SK-N-SH (cell line): ENCODE measurements at regions not wholly inside any gene's neighbourhood (a gene's known extent, or its start where the extent isn't known, plus 50 kb on each side); places are given as distances from the start of the nearest gene placed in this dataset.

ENCODE experiments used
- CTCF ChIA-PET: fragments of 300-600, 350-600 bp; formaldehyde crosslinking; extraction: SDS; loops from one replicate; lab custom pipeline; 2021; lab: Yijun Ruan, JAX
- POLR2A ChIA-PET: fragments of 350-600 bp; sonication (Branson Sonifier 250); formaldehyde crosslinking; extraction: SDS; loops from one replicate; lab custom pipeline; 2020; ENCODE audit warnings: antibody characterized with exemption, inconsistent platforms; lab: Yijun Ruan, JAX
- DNase-seq: peaks from one replicate; pipeline ENCODE4 v3.0.0; 2012
- H2AFZ ChIP-seq: fragments of 200-600 bp; sonication (generic); 2 replicates; pipeline ENCODE4 v1.8.1; 2016; ENCODE audit warnings: antibody characterized with exemption, mild to moderate bottlenecking, low read depth
- H3F3A ChIP-seq: fragments of 200-600 bp; sonication (generic); replicated peaks from 2 replicates; pipeline ENCODE3; 2016; ENCODE audit warnings: antibody characterized with exemption, mild to moderate bottlenecking; ENCODE audit not compliant: insufficient read depth
- H3K27ac ChIP-seq, 2 experiments: fragments of 200-500 bp in 1 of 2; fragments of 200-600 bp in 1 of 2; sonication (Bioruptor generic) in 1 of 2; sonication (generic), shearing (Covaris generic) in 1 of 2; 2 replicates each; pipeline versions ENCODE4 v1.5.1 to v1.6.1; 2014 to 2016; ENCODE audit warnings: low read depth in 2 of 2, inconsistent platforms in 1 of 2, low read length in 1 of 2, mild to moderate bottlenecking in 1 of 2, mixed read lengths in 1 of 2
- H3K27me3 ChIP-seq: fragments of 200-600 bp; sonication (generic), shearing (Covaris generic); 2 replicates; pipeline ENCODE4 v1.6.1; 2016; ENCODE audit warnings: mixed run types; ENCODE audit not compliant: insufficient read depth
- H3K36me3 ChIP-seq, 2 experiments: fragments of 200-500 bp in 1 of 2; fragments of 200-600 bp in 1 of 2; sonication (Bioruptor generic) in 1 of 2; sonication (generic) in 1 of 2; replicated peaks in 1 of 2; 2 replicates each; pipeline versions ENCODE3 to v1.5.1; 2014 to 2016; ENCODE audit warnings: low read length in 1 of 2, mild to moderate bottlenecking in 1 of 2; ENCODE audit not compliant: insufficient read depth in 2 of 2, control insufficient read depth in 1 of 2
- H3K4me1 ChIP-seq, 2 experiments: fragments of 200-500 bp in 1 of 2; fragments of 200-600 bp in 1 of 2; sonication (Bioruptor generic) in 1 of 2; sonication (generic), shearing (Covaris generic) in 1 of 2; 2 replicates each; pipeline versions ENCODE4 v1.5.1 to v1.6.1; 2014 to 2016; ENCODE audit warnings: low read depth in 1 of 2, low read length in 1 of 2, mixed run types in 1 of 2; ENCODE audit not compliant: insufficient read depth in 2 of 2, control insufficient read depth in 1 of 2
- H3K4me2 ChIP-seq: fragments of 200-600 bp; sonication (generic), shearing (Covaris generic); 2 replicates; pipeline ENCODE4 v1.6.1; 2017; ENCODE audit warnings: mixed run types
- H3K4me3 ChIP-seq, 2 experiments: fragments of 200-500 bp in 1 of 2; fragments of 200-600 bp in 1 of 2; sonication (Bioruptor generic) in 1 of 2; sonication (generic), shearing (Covaris generic) in 1 of 2; 2 replicates each; pipeline versions ENCODE4 v1.5.1 to v1.8.1; 2014 to 2016; ENCODE audit warnings: low read depth in 2 of 2, inconsistent platforms in 1 of 2, low read length in 1 of 2, mild to moderate bottlenecking in 1 of 2, mixed read lengths in 1 of 2, moderate library complexity in 1 of 2
- H3K79me2 ChIP-seq: fragments of 200-600 bp; sonication (generic); 2 replicates; pipeline ENCODE4 v1.8.1; 2017; ENCODE audit warnings: mild to moderate bottlenecking; ENCODE audit not compliant: insufficient read depth
- H3K9ac ChIP-seq: fragments of 200-600 bp; sonication (generic); 2 replicates; pipeline ENCODE4 v1.6.1; 2017; ENCODE audit warnings: mixed run types
- H3K9me2 ChIP-seq: fragments of 200-600 bp; sonication (generic); 2 replicates; pipeline ENCODE4 v1.6.1; 2017; ENCODE audit warnings: mixed run types
- H3K9me3 ChIP-seq: fragments of 200-600 bp; sonication (generic); 2 replicates; pipeline ENCODE4 v1.6.1; 2017; ENCODE audit warnings: mixed run types, mild to moderate bottlenecking, moderate library complexity
- H4K20me1 ChIP-seq: fragments of 200-600 bp; sonication (generic); 2 replicates; pipeline ENCODE4 v1.6.1; 2017; ENCODE audit warnings: mild to moderate bottlenecking, mixed run types; ENCODE audit not compliant: insufficient read depth
- CTCF ChIP-seq: fragments of 200-600 bp; sonication (generic); IDR thresholded peaks from 2 replicates; pipeline ENCODE4 v1.6.1; 2017; ENCODE audit warnings: antibody characterized with exemption, mild to moderate bottlenecking, moderate library complexity
- EP300 ChIP-seq, 2 experiments: IDR thresholded peaks; 2 replicates each; pipeline versions ENCODE4 v1.4.0 to v1.6.1; 2012; ENCODE audit warnings: borderline replicate concordance in 1 of 2, low read depth in 1 of 2, low read length in 1 of 2
- EZH2phosphoT487 ChIP-seq: fragments of 200-600 bp; sonication (generic); IDR thresholded peaks from 2 replicates; pipeline ENCODE4 v1.6.1; 2017; ENCODE audit warnings: low read depth, mixed run types, mild to moderate bottlenecking, antibody characterized with exemption, moderate library complexity, borderline replicate concordance
- FOSL2 ChIP-seq: IDR thresholded peaks from 2 replicates; pipeline ENCODE4 v1.4.0; 2012; ENCODE audit warnings: low read depth, mild to moderate bottlenecking, moderate library complexity, borderline replicate concordance
- FOXJ3 ChIP-seq: sonication (generic); formaldehyde crosslinking; IDR thresholded peaks from 2 replicates; pipeline ENCODE4 v1.5.1; 2020; ENCODE audit warnings: mild to moderate bottlenecking, missing genetic modification reagents
- FOXM1 ChIP-seq: IDR thresholded peaks from 2 replicates; pipeline ENCODE4 v1.4.0; 2012; ENCODE audit warnings: low read depth, mild to moderate bottlenecking
- JUND ChIP-seq: IDR thresholded peaks from 2 replicates; pipeline ENCODE4 v1.4.0; 2012
- MEF2A ChIP-seq: IDR thresholded peaks from 2 replicates; pipeline ENCODE4 v1.4.0; 2012; ENCODE audit warnings: low read depth, borderline replicate concordance
- NFIC ChIP-seq: IDR thresholded peaks from 2 replicates; pipeline ENCODE4 v1.4.0; 2012; ENCODE audit warnings: borderline replicate concordance
- NRF1 ChIP-seq: IDR thresholded peaks from 2 replicates; pipeline ENCODE4 v1.6.1; 2012; ENCODE audit warnings: low read depth, mild to moderate bottlenecking, low read length
- PBX3 ChIP-seq: IDR thresholded peaks from 2 replicates; pipeline ENCODE4; 2012
- RFX5 ChIP-seq: IDR thresholded peaks from 2 replicates; pipeline ENCODE4 v1.6.1; 2012; ENCODE audit warnings: mild to moderate bottlenecking, improper control_type of control experiment, low read length
- SIN3A ChIP-seq: IDR thresholded peaks from 2 replicates; pipeline ENCODE4 v1.6.1; 2012; ENCODE audit warnings: low read depth, mild to moderate bottlenecking, low read length, moderate library complexity, borderline replicate concordance
- SMC3 ChIP-seq: IDR thresholded peaks from 2 replicates; pipeline ENCODE4 v1.6.1; 2012; ENCODE audit warnings: low read depth, low read length, improper control_type of control experiment
- TAF1 ChIP-seq: IDR thresholded peaks from 2 replicates; pipeline ENCODE4 v1.6.1; 2012; ENCODE audit warnings: low read depth, mild to moderate bottlenecking, low read length, moderate library complexity, borderline replicate concordance
- TEAD4 ChIP-seq: IDR thresholded peaks from 2 replicates; pipeline ENCODE4 v1.4.0; 2012; ENCODE audit warnings: mild to moderate bottlenecking, borderline replicate concordance; ENCODE audit not compliant: insufficient read depth
- USF1 ChIP-seq: IDR thresholded peaks from 2 replicates; pipeline ENCODE4 v1.4.0; 2012; ENCODE audit warnings: low read depth, borderline replicate concordance
- USF2 ChIP-seq: fragments of 150-350 bp; IDR thresholded peaks from 2 replicates; pipeline ENCODE4 v1.6.1; 2017; ENCODE audit warnings: antibody characterized with exemption, low read length, low read depth, borderline replicate concordance
- WGBS: methylation state at CpG from one replicate; pipeline ENCODE4 v1.1.6; 2017; ENCODE audit warnings: low lambda C conversion rate; 5-methylcytosine and 5-hydroxymethylcytosine counted together

- H3K4me3 ChIP-seq: no peak overlapping the region
- no peaks in the 10 kb centered on the region for H3K9me2 ChIP-seq
- no peaks in the 10 kb centered on the region for H4K20me1 ChIP-seq
- no peaks in the 10 kb centered on the region for H3K27me3 ChIP-seq
- no peak for TF ChIP-seq USF1
- no peak for TF ChIP-seq SIN3A
- no peak for TF ChIP-seq USF2
- TF ChIP-seq CTCF: no peak
- no peak for TF ChIP-seq NFIC
- WGBS: 94% methylated on average over 1 of the region's 1 CpG
- H3K9me3 ChIP-seq: no peaks in the 10 kb centered on the region
- no peak for DNase-seq
- H3F3A ChIP-seq: no peaks in the 10 kb centered on the region
- no peaks in the 10 kb centered on the region for H3K4me1 ChIP-seq
- H3K79me2 ChIP-seq: no peaks in the 10 kb centered on the region
- H3K9ac ChIP-seq: no peak overlapping the region
- H3K4me2 ChIP-seq: no peak overlapping the region
- H3K27ac ChIP-seq: no peak overlapping the region
- H3K36me3 ChIP-seq: no peaks in the 10 kb centered on the region
- POLR2A ChIA-PET: no interaction called here
- H2AFZ ChIP-seq: no peak overlapping the region
- CTCF ChIA-PET: no interaction called here
Observed at GRCh38 chr5:17763301-17763700, 129.0 kb downstream of the TAF11L14 start.

GRCh38 chr5:17766031-17766430, 131.8 kb downstream of the TAF11L14 start:
- ChIA-PET POLR2A (no interaction called here), CTCF (no interaction called here)
- WGBS: 18% methylated on average over 2 of the region's 2 CpGs

GRCh38 chr5:17769277-17769676, 135.0 kb downstream of the TAF11L14 start:
- Histone ChIP-seq H3K27ac (no peak overlapping the region), H3K4me2 (no peak overlapping the region), H3K9ac (no peak overlapping the region), H3K4me1 (no peaks in the 10 kb centered on the region), H3K36me3 (no peaks in the 10 kb centered on the region), H3K79me2 (no peaks in the 10 kb centered on the region), H3K9me2 (no peaks in the 10 kb centered on the region), H3K9me3 (no peaks in the 10 kb centered on the region), H3F3A (no peaks in the 10 kb centered on the region), H2AFZ (no peak overlapping the region), H4K20me1 (no peaks in the 10 kb centered on the region), H3K27me3 (no peaks in the 10 kb centered on the region), H3K4me3 (no peak overlapping the region)
- ChIA-PET POLR2A (no interaction called here), CTCF (no interaction called here)
- WGBS: 15% methylated on average over 3 of the region's 3 CpGs
- DNase-seq: no peak
- TF ChIP-seq PBX3 (no peak), TEAD4 (no peak), USF2 (no peak), USF1 (no peak), TAF1 (no peak), EP300 (IDR thresholded peaks at IDR 0.05; ENCODE audit: borderline replicate concordance in 1 of 2, low read depth in 1 of 2, low read length in 1 of 2) (no peak), MEF2A (no peak), EZH2phosphoT487 (no peak), FOSL2 (no peak), JUND (no peak), FOXJ3 (CRISPR knock-in tag) (no peak), SMC3 (no peak)

More at GRCh38 chr5:17766031-17766430, 131.8 kb downstream of the TAF11L14 start:
- Histone ChIP-seq H3F3A (no peaks in the 10 kb centered on the region), H3K9ac (no peak overlapping the region), H3K9me2 (no peaks in the 10 kb centered on the region), H3K36me3 (no peaks in the 10 kb centered on the region), H3K4me1 (no peaks in the 10 kb centered on the region), H3K9me3 (no peaks in the 10 kb centered on the region), H3K27ac (no peak overlapping the region), H4K20me1 (no peaks in the 10 kb centered on the region), H3K4me2 (no peak overlapping the region), H3K4me3 (no peak overlapping the region), H3K79me2 (no peaks in the 10 kb centered on the region), H2AFZ (no peak overlapping the region), H3K27me3 (no peaks in the 10 kb centered on the region)
- no peak for DNase-seq
- TF ChIP-seq FOXM1: no peak
- TF ChIP-seq RFX5: no peak
- TF ChIP-seq JUND: no peak
- TF ChIP-seq NRF1: no peak
